GM10248 (cell line): ENCODE measurements at regions not wholly inside any gene's neighbourhood (a gene's known extent, or its start where the extent isn't known, plus 50 kb on each side); places are given as distances from the start of the nearest gene placed in this dataset.
A peak's percentile ranks its signal among the peaks of the same experiment; 100 is the strongest.

Experiments
- CTCF ChIA-PET: fragments of 300-600 bp; sonication (Branson Sonifier 250); formaldehyde crosslinking; extraction: SDS; loops from one replicate; lab custom pipeline; 2021; ENCODE audit warnings: antibody characterized with exemption; lab: Yijun Ruan, JAX
- POLR2A ChIA-PET: fragments of 350-650 bp; sonication (Branson Sonifier 250); formaldehyde crosslinking; extraction: SDS; loops from one replicate; lab custom pipeline; 2020; ENCODE audit warnings: antibody characterized with exemption; lab: Yijun Ruan, JAX
- DNase-seq: peaks from one replicate; pipeline ENCODE4 v3.0.0; 2012; ENCODE audit errors: extremely low spot score
- TF ChIP-seq, protein P1 (sequence below): IDR thresholded peaks from 2 replicates; pipeline ENCODE4 v1.5.1; 2012; ENCODE audit warnings: mild to moderate bottlenecking, low read depth; ENCODE audit errors: extremely low read depth, missing control alignments, control extremely low read depth

DNA sequence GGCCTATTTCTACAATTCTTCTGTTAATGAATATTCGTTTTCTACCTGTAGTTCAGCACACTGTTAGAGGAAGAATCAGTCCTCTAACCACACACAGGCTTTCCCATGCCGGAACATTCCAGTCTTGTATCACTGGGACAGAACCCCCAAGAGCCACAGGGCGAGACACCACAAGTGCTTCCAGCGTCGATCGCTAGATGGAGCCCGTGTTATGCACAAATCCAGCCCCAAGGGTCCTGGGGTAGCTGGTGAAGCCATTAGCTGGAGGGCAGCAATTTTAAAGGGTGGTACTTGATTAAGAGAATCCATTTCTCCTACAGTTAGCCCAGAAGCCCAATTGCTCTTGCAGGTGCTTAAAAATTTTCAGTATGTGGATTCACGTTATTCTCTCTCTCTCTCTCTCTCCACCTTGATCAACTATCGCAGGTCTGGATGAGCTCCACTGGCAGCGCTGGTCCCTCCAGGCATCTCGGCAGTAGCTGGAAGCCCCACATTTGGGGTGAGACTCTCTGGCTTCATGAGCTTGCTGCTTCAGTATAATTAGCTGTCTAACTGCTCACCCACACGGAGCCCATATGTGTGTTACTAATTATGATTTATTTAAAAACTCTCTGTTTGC lies 148.2 kb upstream of the SNX19 start:
- peak; percentile 69 for DNase-seq
- ChIA-PET CTCF (interaction anchor here (0.6 to 9.0 kb wide), 47 partner anchors 9 to 620 kb away, joined by 3 to 100 read pairs (median 4); partner anchors contain the start of gene SNX19), POLR2A (no interaction called here)
- TF ChIP-seq, protein P1, sequence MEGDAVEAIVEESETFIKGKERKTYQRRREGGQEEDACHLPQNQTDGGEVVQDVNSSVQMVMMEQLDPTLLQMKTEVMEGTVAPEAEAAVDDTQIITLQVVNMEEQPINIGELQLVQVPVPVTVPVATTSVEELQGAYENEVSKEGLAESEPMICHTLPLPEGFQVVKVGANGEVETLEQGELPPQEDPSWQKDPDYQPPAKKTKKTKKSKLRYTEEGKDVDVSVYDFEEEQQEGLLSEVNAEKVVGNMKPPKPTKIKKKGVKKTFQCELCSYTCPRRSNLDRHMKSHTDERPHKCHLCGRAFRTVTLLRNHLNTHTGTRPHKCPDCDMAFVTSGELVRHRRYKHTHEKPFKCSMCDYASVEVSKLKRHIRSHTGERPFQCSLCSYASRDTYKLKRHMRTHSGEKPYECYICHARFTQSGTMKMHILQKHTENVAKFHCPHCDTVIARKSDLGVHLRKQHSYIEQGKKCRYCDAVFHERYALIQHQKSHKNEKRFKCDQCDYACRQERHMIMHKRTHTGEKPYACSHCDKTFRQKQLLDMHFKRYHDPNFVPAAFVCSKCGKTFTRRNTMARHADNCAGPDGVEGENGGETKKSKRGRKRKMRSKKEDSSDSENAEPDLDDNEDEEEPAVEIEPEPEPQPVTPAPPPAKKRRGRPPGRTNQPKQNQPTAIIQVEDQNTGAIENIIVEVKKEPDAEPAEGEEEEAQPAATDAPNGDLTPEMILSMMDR: peak; percentile 83

DNA sequence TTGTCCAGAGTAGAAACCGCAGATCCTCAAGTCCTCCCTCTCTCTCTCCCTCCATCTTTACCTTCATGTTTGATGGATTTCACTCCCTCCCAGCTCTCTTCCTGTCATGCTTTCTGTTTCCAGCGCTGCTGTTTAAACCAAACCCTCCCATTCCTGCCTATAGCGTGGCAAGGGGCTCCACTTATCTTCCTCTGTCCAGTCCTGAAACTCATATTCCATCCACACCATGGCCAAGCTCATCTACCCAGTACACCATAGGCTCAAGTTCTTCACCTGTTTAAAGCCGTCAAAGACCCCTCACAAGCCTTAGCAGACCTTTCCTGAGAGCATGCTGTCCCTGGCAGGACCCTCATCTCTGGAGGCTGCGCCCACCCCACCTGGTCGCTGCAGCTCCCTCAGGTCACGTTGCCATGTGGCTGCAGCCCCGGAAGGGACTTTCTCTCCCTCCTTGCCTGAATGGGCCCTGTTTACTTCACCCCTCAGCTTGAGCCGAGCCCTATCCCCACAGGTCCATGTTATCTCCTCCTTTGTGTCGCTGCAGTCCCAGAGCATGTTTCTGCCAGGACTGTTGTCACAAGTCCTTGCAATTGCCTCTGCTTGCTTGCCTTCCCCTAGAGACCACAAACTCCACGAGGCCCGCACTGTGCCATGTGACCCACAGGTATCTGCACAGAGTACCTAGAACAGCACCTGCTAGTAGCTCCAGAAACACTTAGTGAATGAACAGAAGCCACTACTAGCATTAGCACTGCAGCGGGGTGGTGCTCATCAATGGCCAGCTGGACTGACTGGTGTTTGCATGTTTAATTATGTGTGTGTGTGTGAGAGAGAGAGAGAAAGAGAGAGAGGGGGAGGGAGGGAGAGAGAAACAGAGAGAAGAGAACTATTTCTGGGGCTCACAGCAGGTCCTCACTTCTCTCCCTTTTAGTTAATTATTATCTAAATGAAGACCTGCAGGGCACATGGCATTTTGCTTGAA lies 149.4 kb upstream of the SNX19 start:
- TF ChIP-seq, protein P1: no peak
- ChIA-PET CTCF (interaction anchor here (0.7 to 9.0 kb wide), 33 partner anchors 10 to 619 kb away, joined by 3 to 100 read pairs (median 5); partner anchors contain the start of gene SNX19), POLR2A (no interaction called here)
- DNase-seq: no peak

DNA sequence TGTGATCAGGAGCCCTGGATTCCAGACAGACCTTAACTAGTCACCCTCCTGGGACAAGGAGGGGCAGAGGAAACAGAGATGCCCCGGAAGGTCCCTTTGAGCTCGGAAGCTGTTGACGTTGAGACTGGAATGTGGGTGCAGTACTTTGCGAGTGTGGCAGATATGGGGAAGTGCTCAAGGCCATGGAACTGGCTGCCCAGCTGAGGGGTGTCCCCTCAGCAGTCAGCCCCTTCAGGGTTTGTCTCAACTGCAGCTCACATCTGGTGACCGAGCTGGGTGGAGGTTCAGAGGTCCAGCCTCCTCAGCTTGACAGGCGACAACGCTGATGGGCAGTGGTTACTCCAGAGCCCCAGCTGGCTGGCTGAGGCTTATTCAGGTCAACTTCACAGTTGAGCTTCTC lies 150.3 kb upstream of the SNX19 start:
- ChIA-PET CTCF (interaction anchor here (0.9 to 9.0 kb wide), 6 partner anchors 11 to 609 kb away, joined by 3 to 100 read pairs (median 26); no protein-coding TSS in a partner anchor), POLR2A (no interaction called here)
- TF ChIP-seq, protein P1: no peak
- DNase-seq: no peak

DNA sequence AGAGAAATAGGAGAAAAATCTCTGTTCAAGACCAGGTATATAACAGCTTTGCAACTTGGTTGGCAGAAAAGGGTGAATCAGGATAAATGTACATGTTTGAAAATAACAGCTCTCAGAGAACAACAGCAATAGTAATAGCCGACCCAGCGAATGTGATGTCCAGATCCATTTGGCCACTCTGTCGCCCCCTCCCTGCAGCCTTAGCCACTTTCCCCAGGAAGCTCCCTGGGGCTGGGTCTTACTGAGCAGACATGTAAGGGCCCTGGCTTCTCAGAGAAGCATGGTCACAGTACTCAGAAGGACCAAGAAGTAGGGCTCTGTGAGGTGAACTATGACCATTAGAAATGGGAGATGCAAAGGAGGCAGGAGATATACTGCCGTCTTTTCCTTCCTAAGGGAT lies 154.1 kb upstream of the SNX19 start:
- POLR2A ChIA-PET: no interaction called here
- DNase-seq: no peak
- CTCF ChIA-PET: interaction anchor here (0.9 to 1.2 kb wide), 3 partner anchors 11 to 604 kb away, joined by 3 to 4 read pairs (median 4); no protein-coding TSS in a partner anchor
- TF ChIP-seq, protein P1: no peak

DNA sequence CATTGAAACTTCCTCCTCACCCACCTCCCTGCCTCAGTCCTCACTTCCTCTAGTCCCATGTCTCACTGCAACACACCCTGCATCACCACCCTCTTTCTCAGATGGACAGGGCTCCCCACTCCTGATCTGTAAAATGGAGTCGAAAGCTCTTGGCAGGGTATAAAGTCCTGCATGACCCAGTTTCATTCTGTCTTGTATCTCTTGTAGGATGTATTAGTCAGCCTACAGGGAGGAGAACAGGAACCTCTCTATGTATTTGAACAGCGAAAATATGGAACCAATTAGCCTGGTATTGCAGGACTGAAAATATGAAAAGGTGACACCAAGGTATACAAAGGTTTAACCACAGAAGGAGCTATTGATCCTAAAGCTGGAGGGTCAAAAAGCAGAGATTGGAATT lies 156.9 kb upstream of the SNX19 start:
- CTCF ChIA-PET: interaction anchor here (1.3 kb wide), 1 partner anchor 155 kb away, joined by 3 read pairs; no protein-coding TSS in a partner anchor
- no peak for DNase-seq
- POLR2A ChIA-PET: no interaction called here
- TF ChIP-seq, protein P1: no peak

DNA sequence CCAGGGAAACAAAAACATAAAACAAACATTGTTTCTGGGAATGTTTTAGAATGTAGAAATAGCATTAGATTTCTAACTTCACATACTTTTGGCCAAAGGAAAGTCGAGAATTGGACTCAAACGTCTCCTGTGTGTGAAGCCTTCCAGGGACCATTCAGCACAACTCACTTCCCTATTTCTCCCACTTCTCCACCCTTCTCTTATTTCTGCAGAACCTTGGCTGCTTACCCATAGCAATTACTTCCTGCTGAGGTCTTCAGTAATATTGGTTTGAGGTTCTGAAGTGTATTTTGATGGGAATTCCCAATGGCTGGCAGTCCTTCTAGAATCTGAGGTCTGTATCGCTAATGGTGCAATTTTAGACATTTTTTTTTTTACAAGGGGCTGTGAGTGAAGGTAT lies 158.3 kb upstream of the SNX19 start:
- POLR2A ChIA-PET: no interaction called here
- CTCF ChIA-PET: interaction anchor here (2.5 kb wide), 1 partner anchor 10 kb away, joined by 8 read pairs; no protein-coding TSS in a partner anchor
- no peak for DNase-seq
- TF ChIP-seq, protein P1: no peak
